ENCODE measurements at regions not wholly inside any gene's neighbourhood (a gene's known extent, or its start where the extent isn't known, plus 50 kb on each side); places are given as distances from the start of the nearest gene placed in this dataset.

DNA sequence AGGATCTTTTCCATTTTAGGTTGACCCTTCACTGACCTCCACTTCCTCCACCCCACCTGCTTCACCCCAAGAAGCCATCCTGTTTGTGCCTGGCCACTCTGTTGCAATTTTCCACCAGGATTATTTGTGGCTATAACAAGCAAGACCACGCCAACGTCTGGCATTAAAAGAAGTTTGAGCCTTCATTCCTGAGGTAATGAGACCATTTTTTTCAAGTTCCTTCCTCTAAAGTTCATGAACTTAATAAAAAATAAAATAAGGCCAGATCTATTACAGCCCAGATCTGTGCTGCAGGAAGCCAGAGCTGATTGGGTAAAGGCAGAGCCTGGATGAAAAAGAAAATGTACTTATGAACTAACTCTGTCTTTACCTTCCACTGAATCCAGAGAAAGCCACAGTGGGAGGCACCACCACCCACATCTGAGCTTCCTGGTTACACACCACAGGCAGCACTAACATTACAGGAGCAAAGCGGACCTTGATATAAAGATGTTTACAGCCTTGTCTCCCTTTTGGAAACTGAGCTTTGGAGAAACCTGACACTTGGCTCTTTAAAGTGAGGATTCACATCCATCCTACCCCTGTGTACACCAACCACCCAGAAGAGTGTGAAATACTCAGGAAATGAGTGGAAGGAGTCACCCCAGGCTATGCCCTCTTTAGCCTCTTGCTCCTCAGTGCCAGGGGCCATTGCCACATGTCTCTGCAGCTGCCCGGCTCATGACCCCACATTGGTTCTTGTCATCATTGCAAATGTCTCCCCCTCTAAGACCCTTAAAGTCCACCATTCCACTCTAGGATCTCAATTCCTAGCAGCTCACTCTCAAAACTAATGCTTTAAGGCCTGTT is 293.6 kb downstream of the PLPP3 start:
- DNase-seq (ENCODE audit: low spot score), result no peak

DNA sequence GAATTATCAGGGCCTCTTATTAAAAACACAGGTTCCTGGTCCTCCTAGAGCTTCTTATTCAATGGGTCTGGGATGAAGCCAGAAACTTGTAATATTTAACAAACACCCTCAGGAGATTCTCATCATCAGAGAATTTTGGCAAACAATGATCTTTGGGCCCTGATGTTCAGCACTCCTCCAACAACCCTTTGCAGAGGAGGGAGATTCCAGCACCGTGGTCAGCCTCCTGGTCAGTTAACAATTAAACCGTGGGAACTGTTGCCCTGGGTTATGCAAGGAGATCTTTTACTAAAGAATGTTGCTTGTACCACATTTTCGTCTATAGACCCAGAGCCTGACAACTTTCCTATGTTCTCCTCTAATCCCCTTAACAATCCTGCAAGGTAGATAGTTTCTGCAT is 294.4 kb downstream of the PLPP3 start:
- DNase-seq (ENCODE audit: low spot score), result no peak
- Mint-ChIP-seq H3K4me3 (ENCODE audit: unreplicated experiment) (no peak overlapping the region), H3K9me3 (ENCODE audit: low read depth) (no peaks in the 10 kb centered on the region), H3K36me3 (ENCODE audit: low read depth) (no peaks in the 10 kb centered on the region), H3K27ac (ENCODE audit: unreplicated experiment) (no peak overlapping the region), H3K27me3 (ENCODE audit: low read depth) (no peaks in the 10 kb centered on the region), H3K4me1 (ENCODE audit: low read depth) (peaks cover 3% of the 10 kb centered on the region)
- TF ChIP-seq, protein P1, sequence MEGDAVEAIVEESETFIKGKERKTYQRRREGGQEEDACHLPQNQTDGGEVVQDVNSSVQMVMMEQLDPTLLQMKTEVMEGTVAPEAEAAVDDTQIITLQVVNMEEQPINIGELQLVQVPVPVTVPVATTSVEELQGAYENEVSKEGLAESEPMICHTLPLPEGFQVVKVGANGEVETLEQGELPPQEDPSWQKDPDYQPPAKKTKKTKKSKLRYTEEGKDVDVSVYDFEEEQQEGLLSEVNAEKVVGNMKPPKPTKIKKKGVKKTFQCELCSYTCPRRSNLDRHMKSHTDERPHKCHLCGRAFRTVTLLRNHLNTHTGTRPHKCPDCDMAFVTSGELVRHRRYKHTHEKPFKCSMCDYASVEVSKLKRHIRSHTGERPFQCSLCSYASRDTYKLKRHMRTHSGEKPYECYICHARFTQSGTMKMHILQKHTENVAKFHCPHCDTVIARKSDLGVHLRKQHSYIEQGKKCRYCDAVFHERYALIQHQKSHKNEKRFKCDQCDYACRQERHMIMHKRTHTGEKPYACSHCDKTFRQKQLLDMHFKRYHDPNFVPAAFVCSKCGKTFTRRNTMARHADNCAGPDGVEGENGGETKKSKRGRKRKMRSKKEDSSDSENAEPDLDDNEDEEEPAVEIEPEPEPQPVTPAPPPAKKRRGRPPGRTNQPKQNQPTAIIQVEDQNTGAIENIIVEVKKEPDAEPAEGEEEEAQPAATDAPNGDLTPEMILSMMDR (IDR thresholded peaks at IDR 0.05), result no peak

More for the DNA sequence above, 293.6 kb downstream of the PLPP3 start:
- Mint-ChIP-seq H3K27me3 (ENCODE audit: low read depth) (no peaks in the 10 kb centered on the region), H3K36me3 (ENCODE audit: low read depth) (no peaks in the 10 kb centered on the region), H3K4me1 (ENCODE audit: low read depth) (peaks cover 3% of the 10 kb centered on the region), H3K4me3 (ENCODE audit: unreplicated experiment) (no peak overlapping the region), H3K27ac (ENCODE audit: unreplicated experiment) (no peak overlapping the region), H3K9me3 (ENCODE audit: low read depth) (no peaks in the 10 kb centered on the region)
- TF ChIP-seq, protein P1 (IDR thresholded peaks at IDR 0.05), result no peak

DNA sequence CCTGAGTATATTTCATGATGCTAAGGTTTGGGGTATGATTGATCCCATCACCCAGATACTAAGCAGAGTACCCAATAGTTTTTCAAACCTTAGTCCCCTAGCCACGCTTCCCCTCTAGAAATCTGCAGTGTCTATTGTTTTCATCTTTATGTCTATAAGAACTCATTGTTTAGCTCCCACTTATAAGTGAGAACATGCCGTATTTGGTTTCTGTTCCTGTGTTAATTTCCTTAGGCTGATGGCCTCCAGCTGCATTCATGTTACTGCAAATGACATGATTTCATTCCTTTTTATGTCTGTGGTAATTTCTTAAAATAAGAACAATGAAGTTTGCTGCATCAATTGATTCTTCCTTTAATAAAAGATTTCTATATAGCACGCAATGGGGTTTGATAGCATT is 301.3 kb downstream of the PLPP3 start:
- TF ChIP-seq, protein P1 (IDR thresholded peaks at IDR 0.05), result no peak
- peaks cover 5% of the 10 kb centered on the region for H3K9me3 Mint-ChIP-seq (ENCODE audit: low read depth)
- no peak overlapping the region for H3K4me3 Mint-ChIP-seq (ENCODE audit: unreplicated experiment)
- DNase-seq (ENCODE audit: low spot score), result no peak
- H3K36me3 Mint-ChIP-seq (ENCODE audit: low read depth), result peaks cover 1% of the 10 kb centered on the region
- no peaks in the 10 kb centered on the region for H3K27me3 Mint-ChIP-seq (ENCODE audit: low read depth)
- H3K4me1 Mint-ChIP-seq (ENCODE audit: low read depth), result no peaks in the 10 kb centered on the region
- H3K27ac Mint-ChIP-seq (ENCODE audit: unreplicated experiment), result no peak overlapping the region

DNA sequence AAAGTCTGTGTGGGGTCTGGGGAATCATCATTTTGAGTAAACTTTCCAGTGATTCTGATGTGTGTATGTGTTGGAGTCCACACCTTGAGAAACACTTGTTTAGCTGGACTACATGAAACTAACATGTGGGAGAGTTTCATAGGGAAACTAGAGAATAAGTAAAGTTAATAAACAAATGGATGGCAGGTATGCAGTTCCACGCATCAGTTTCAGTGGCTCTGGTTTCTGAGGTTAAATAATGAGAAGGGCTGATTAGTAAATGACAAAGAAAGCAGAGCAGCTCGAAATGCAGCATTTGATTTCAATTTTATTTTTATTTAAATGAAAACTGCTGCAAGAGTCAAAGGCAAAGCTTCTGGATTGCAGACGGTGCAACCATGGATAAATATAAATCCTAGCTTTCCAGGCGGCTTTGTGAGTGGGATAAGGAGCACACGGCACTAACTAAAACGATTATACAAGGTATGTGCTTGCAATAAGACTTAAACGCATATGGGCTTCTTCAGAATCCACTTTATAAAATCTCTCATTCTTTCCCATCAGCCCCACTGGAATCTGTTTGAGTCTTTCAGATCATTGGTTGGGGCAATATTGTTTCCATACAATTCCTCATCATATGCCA is 310.7 kb downstream of the PLPP3 start:
- Mint-ChIP-seq H3K27ac (ENCODE audit: unreplicated experiment) (no peak overlapping the region), H3K27me3 (ENCODE audit: low read depth) (no peaks in the 10 kb centered on the region), H3K9me3 (ENCODE audit: low read depth) (peaks cover 9% of the 10 kb centered on the region), H3K36me3 (ENCODE audit: low read depth) (peaks cover 3% of the 10 kb centered on the region), H3K4me1 (ENCODE audit: low read depth) (peaks cover 6% of the 10 kb centered on the region), H3K4me3 (ENCODE audit: unreplicated experiment) (no peak overlapping the region)
- no peak for DNase-seq (ENCODE audit: low spot score)
- TF ChIP-seq, protein P1 (IDR thresholded peaks at IDR 0.05), result no peak

DNA sequence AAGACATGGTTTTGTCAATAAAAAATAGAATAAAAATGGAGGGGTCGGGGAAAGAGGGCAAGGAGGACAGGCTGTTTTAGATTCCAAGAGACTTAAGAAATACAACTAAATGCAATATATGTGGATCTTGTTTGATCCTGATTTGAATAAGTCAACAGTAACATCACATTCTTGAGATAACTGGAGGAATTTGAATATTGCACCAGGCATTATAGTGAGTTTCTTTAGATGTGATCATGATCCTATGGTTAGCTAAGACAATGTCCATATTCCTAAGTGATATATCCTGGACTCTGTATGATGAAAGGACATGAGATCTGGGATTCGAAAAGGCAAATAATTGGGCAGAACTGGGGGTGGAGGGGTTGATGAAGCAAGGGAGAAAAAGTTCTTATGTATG is 311.8 kb downstream of the PLPP3 start:
- TF ChIP-seq, protein P1 (IDR thresholded peaks at IDR 0.05), result no peak
- H3K4me1 Mint-ChIP-seq (ENCODE audit: low read depth), result peaks cover 6% of the 10 kb centered on the region
- no peaks in the 10 kb centered on the region for H3K36me3 Mint-ChIP-seq (ENCODE audit: low read depth)
- H3K9me3 Mint-ChIP-seq (ENCODE audit: low read depth), result peaks cover 3% of the 10 kb centered on the region
- no peak overlapping the region for H3K27ac Mint-ChIP-seq (ENCODE audit: unreplicated experiment)
- no peaks in the 10 kb centered on the region for H3K27me3 Mint-ChIP-seq (ENCODE audit: low read depth)
- DNase-seq (ENCODE audit: low spot score), result no peak
- H3K4me3 Mint-ChIP-seq (ENCODE audit: unreplicated experiment), result no peak overlapping the region

Data from chondrocyte (in vitro differentiated cells).